ENCODE measurements at regions not wholly inside any gene's neighbourhood (a gene's known extent, or its start where the extent isn't known, plus 50 kb on each side); places are given as distances from the start of the nearest gene placed in this dataset.

DNA sequence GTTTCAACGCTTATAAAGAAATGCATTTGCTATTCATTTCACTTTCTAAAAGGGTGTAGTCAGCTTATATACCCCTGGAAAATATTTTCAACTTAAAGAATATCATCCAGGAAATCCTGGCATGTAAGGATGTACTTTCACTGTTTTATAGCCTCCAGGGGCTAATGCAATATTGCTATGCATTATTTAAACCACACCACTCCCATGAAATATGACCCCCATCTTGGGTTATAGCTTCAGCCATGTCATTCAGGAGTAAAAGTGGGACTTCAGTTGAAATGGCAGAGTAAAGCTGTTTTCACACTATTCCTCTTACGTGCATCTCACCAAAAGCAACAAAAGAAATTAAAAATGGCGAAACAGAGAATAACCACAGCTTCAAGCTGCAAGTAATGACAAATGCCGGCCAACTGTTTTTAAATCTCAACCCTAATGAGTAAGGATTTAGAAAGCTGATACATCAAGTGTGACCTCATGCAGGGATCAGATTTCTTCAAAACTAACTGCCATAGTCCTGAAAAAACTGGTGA, 84.5 kb downstream of the COL6A6 start:
- TF ChIP-seq, protein P1, sequence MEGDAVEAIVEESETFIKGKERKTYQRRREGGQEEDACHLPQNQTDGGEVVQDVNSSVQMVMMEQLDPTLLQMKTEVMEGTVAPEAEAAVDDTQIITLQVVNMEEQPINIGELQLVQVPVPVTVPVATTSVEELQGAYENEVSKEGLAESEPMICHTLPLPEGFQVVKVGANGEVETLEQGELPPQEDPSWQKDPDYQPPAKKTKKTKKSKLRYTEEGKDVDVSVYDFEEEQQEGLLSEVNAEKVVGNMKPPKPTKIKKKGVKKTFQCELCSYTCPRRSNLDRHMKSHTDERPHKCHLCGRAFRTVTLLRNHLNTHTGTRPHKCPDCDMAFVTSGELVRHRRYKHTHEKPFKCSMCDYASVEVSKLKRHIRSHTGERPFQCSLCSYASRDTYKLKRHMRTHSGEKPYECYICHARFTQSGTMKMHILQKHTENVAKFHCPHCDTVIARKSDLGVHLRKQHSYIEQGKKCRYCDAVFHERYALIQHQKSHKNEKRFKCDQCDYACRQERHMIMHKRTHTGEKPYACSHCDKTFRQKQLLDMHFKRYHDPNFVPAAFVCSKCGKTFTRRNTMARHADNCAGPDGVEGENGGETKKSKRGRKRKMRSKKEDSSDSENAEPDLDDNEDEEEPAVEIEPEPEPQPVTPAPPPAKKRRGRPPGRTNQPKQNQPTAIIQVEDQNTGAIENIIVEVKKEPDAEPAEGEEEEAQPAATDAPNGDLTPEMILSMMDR (conservative IDR thresholded peaks at IDR 0.05 in 1 of 2, IDR thresholded peaks at IDR 0.05 in 1 of 2; ENCODE audit: low read depth in 1 of 2, low read length in 2 of 2) = no peak
- TF ChIP-seq EZH2 (IDR thresholded peaks at IDR 0.05; ENCODE audit: low read length, missing control alignments) = no peak
